DMS53 (cell line): ENCODE measurements at regions not wholly inside any gene's neighbourhood (a gene's known extent, or its start where the extent isn't known, plus 50 kb on each side); places are given as distances from the start of the nearest gene placed in this dataset.
A peak's percentile ranks its signal among the peaks of the same experiment; 100 is the strongest.

Experiments
- DNase-seq: peaks from one replicate; lab custom pipeline; 2025; lab: John Stamatoyannopoulos, UW

- DNase-seq = no peak
Observed at GRCh38 chr2:80858965-80859364, 554.4 kb upstream of the LRRTM1 start.

- no peak for DNase-seq
Observed at GRCh38 chr2:80856227-80856626, 551.7 kb upstream of the LRRTM1 start.

- no peak for DNase-seq
Observed at GRCh38 chr2:80854831-80855230, 550.3 kb upstream of the LRRTM1 start.

GRCh38 chr2:80852808-80853139 lies 548.2 kb upstream of the LRRTM1 start:
- DNase-seq = no peak

- peak; percentile 26 for DNase-seq
Observed at GRCh38 chr2:80852079-80852807, 547.7 kb upstream of the LRRTM1 start.

- DNase-seq = no peak
Observed at GRCh38 chr2:80830891-80831290, 526.3 kb upstream of the LRRTM1 start.

- no peak for DNase-seq
Observed at GRCh38 chr2:80822999-80823398, 518.4 kb upstream of the LRRTM1 start.

GRCh38 chr2:80815259-80815658 lies 510.7 kb upstream of the LRRTM1 start:
- DNase-seq = no peak

GRCh38 chr2:80786584-80786983 lies 482.0 kb upstream of the LRRTM1 start:
- DNase-seq = no peak

- DNase-seq = no peak
Observed at GRCh38 chr2:80778704-80779103, 474.2 kb upstream of the LRRTM1 start.

GRCh38 chr2:80748592-80748991 lies 444.0 kb upstream of the LRRTM1 start:
- no peak for DNase-seq

GRCh38 chr2:80737047-80737446 lies 432.5 kb upstream of the LRRTM1 start:
- no peak for DNase-seq

- no peak for DNase-seq
Observed at GRCh38 chr2:80725001-80725400, 420.4 kb upstream of the LRRTM1 start.

GRCh38 chr2:80722803-80723202 lies 418.3 kb upstream of the LRRTM1 start:
- no peak for DNase-seq

- DNase-seq = no peak
Observed at GRCh38 chr2:80719607-80720006, 415.1 kb upstream of the LRRTM1 start.

GRCh38 chr2:80715433-80715832 lies 410.9 kb upstream of the LRRTM1 start:
- DNase-seq = no peak

- no peak for DNase-seq
Observed at GRCh38 chr2:80711915-80712314, 407.4 kb upstream of the LRRTM1 start.

GRCh38 chr2:80706951-80707350 lies 402.4 kb upstream of the LRRTM1 start:
- no peak for DNase-seq

GRCh38 chr2:80706541-80706940 lies 402.0 kb upstream of the LRRTM1 start:
- DNase-seq = no peak

GRCh38 chr2:80703532-80703931 lies 399.0 kb upstream of the LRRTM1 start:
- DNase-seq = no peak

- no peak for DNase-seq
Observed at GRCh38 chr2:80700961-80701360, 396.4 kb upstream of the LRRTM1 start.
